AG04449 (cell line): ENCODE measurements at regions not wholly inside any gene's neighbourhood (a gene's known extent, or its start where the extent isn't known, plus 50 kb on each side); places are given as distances from the start of the nearest gene placed in this dataset.

Experiments used
- CTCF ChIA-PET: fragments of 350-600 bp; formaldehyde crosslinking; extraction: SDS; loops from one replicate; lab custom pipeline; 2021; ENCODE audit warnings: antibody characterized with exemption; lab: Yijun Ruan, JAX
- POLR2A ChIA-PET: fragments of 400-600, 350-600 bp; formaldehyde crosslinking; extraction: SDS; loops from one replicate; lab custom pipeline; 2020; ENCODE audit warnings: antibody characterized with exemption, inconsistent platforms; lab: Yijun Ruan, JAX
- DNase-seq: peaks from one replicate; pipeline ENCODE4 v3.0.0-alpha.2; 2010; ENCODE audit warnings: low read depth, low spot score
- H3K4me3 ChIP-seq: 2 replicates; pipeline ENCODE4 v1.5.1; 2011; ENCODE audit warnings: low read depth, mild to moderate bottlenecking, control low read depth, low read length
- TF ChIP-seq, protein P1 (sequence below): IDR thresholded peaks from one replicate; pipeline ENCODE4 v1.5.1; 2011; ENCODE audit warnings: mild to moderate bottlenecking, moderate library complexity, low read length, control low read depth, inconsistent platforms; ENCODE audit not compliant: insufficient read depth; ENCODE audit errors: missing control alignments

DNA sequence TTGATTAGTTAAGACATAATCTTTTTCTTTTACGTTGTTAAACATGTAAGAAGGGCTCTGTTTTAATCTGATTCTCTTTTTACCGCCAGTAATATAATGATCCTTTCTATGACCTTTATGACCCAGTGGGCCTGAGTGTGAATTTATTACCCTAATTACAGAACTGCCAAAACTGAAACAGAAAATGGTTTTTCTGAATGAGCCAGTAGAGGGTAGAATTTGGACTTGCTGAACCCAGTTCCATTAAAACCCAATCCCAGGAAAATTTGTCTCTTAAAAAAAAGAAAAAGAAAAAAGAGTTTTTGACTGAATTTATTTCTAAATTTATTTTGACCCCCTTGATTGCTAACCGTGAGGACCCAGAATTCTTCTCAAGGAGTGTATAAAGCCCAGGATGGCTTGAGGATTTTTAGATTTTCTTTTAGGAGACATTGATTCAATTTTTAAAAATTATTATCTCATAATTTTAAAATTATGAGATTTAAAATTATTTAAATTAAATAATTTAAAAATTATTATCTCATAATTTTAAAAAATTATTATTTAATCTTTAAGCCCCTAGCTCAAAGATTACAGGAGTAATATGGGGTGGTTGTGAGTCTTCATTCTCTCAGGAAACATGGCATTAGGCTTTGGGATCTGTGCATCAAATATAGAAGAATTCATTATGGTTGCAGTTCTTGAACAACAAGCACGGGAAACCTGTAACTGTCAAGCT, 94.1 kb upstream of the GLIS3 start:
- DNase-seq: no peak
- TF ChIP-seq, protein P1, sequence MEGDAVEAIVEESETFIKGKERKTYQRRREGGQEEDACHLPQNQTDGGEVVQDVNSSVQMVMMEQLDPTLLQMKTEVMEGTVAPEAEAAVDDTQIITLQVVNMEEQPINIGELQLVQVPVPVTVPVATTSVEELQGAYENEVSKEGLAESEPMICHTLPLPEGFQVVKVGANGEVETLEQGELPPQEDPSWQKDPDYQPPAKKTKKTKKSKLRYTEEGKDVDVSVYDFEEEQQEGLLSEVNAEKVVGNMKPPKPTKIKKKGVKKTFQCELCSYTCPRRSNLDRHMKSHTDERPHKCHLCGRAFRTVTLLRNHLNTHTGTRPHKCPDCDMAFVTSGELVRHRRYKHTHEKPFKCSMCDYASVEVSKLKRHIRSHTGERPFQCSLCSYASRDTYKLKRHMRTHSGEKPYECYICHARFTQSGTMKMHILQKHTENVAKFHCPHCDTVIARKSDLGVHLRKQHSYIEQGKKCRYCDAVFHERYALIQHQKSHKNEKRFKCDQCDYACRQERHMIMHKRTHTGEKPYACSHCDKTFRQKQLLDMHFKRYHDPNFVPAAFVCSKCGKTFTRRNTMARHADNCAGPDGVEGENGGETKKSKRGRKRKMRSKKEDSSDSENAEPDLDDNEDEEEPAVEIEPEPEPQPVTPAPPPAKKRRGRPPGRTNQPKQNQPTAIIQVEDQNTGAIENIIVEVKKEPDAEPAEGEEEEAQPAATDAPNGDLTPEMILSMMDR: no peak
- POLR2A ChIA-PET: no interaction called here
- no peak overlapping the region for H3K4me3 ChIP-seq
- CTCF ChIA-PET: interaction anchor here (0.8 kb wide), 1 partner anchor 11 kb away, joined by 4 read pairs; no protein-coding TSS in a partner anchor

DNA sequence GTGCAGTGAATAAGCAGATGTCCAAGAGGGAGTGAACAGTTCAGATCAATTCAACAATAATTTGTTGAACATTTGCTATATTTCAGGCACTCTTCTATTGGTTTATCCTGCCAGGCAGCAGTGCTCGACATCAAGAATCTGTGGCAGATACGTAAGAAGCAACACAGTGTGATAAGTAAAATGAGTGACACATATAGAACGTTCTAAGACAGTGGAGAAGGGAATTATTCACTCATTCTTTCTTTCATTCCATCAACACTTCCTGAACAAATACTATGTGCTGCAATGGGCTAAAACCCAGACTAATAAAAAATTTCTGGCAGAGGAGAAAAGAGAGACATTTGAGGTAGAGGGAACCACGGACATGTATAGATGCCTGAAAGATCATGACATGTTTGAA, 89.9 kb upstream of the GLIS3 start:
- ChIA-PET POLR2A (no interaction called here), CTCF (interaction anchor here (9.3 kb wide), 1 partner anchor 250 kb away, joined by 91 read pairs; no protein-coding TSS in a partner anchor)
- H3K4me3 ChIP-seq: no peak overlapping the region
- TF ChIP-seq, protein P1: no peak
- DNase-seq: no peak

DNA sequence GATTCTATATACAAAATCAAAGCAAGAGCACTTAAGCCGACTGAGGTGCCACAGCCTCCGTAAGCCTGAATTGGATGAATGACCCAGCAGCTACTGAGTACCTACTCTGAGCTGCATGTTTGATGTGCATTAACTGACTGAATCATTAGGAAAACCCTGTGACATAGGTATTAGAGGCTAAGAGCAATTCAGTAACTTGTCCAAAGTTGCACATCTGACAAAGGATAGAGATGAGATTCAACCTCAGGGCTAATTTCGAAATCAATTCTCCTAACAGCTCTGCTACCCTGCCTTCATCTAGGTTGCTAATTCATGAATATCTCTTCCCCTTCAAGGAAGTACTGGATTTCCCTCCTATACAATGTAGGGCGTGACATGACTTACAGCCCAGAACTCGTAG, 89.1 kb upstream of the GLIS3 start:
- DNase-seq: no peak
- ChIA-PET POLR2A (no interaction called here), CTCF (interaction anchor here (1.5 to 9.3 kb wide), 2 partner anchors 10 to 251 kb away, joined by 4 to 91 read pairs; no protein-coding TSS in a partner anchor)
- TF ChIP-seq, protein P1: no peak
- no peak overlapping the region for H3K4me3 ChIP-seq

DNA sequence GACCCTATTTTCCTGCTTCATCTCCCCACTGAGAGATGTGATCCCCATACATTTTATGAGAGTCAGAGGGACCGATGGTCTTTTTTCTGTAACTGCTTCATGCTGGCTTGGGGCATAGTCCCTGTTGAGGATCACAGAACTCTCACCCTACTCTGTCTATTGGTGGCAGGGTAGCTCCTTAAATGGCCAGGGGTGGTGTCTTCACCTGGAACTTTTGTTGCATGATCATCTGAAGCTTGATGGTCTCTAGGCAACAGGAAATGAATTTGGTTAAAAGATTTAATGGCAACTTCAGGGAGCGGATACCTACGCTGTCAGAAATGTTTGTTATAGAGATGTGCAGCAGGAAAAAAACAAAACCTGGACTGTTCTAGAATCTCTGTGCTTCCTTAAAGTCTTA, 87.0 kb upstream of the GLIS3 start:
- no peak for DNase-seq
- TF ChIP-seq, protein P1: no peak
- POLR2A ChIA-PET: no interaction called here
- CTCF ChIA-PET: interaction anchor here (0.8 to 9.3 kb wide), 8 partner anchors 9 to 275 kb away, joined by 3 to 91 read pairs (median 4); partner anchors contain the start of gene PLPP6
- H3K4me3 ChIP-seq: no peak overlapping the region

DNA sequence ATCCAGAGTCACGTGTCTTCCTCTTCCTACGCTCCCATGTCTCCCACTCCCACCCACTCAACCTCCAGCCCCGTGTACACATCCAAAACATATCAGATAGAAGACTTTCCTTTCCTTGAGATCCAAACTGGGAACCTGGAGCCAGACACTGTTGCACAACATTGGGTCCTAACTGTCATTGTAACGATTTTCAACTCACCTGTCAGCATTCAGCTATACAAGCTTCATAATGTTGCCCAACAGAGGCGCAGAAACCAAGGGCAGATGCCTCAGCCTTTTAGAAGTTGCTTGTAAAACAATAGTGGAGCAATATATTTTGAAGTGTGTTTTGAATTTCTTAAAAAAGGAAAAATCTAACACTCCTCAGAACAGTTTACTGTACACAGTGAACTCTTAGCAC, 84.9 kb upstream of the GLIS3 start:
- POLR2A ChIA-PET: no interaction called here
- H3K4me3 ChIP-seq: no peak overlapping the region
- CTCF ChIA-PET: interaction anchor here (0.8 to 9.3 kb wide), 8 partner anchors 9 to 604 kb away, joined by 3 to 91 read pairs (median 4); partner anchors contain the start of gene AK3
- TF ChIP-seq, protein P1: no peak
- no peak for DNase-seq

DNA sequence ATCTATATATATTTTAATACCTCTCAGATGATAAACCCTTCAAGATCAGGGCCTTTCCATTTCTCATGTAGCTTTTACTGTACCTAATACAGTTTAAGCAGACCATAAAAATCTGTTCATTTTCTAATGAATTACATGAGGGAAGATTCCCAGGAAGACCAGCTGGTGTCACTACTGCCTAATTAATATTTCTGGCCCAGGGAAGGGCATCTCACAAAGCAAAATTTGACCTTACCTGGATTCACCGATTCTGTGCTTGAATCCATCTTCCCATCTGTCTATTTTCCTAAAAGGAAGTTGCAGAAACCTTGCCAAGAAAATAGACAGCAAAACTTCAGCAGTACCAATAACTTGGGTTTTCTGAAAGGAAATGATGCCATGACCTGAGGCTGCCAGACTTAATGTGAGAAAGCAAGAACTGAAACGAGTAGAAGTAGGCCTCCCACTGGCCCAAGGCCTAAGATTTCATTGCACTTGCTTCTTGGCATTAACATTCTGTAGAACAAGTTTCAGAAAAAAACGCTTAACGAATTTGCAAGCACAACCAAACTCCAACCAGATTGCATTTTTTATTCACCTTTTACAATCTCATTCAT, 83.0 kb upstream of the GLIS3 start:
- ChIA-PET POLR2A (no interaction called here), CTCF (interaction anchor here (0.7 to 9.3 kb wide), 19 partner anchors 11 to 376 kb away, joined by 3 to 91 read pairs (median 4); partner anchors contain the start of genes AK3, PLPP6, SLC1A1 and SPATA6L)
- no peak overlapping the region for H3K4me3 ChIP-seq
- TF ChIP-seq, protein P1: peak; percentile 29
- no peak for DNase-seq
